ENCODE measurements at regions not wholly inside any gene's neighbourhood (a gene's known extent, or its start where the extent isn't known, plus 50 kb on each side); places are given as distances from the start of the nearest gene placed in this dataset.
A peak's percentile ranks its signal among the peaks of the same experiment; 100 is the strongest.

GRCh38 chr10:89121764-89122020, 85.4 kb downstream of the CH25H start:
- H3K27ac ChIP-seq (ENCODE audit: low read length) = no peak overlapping the region

GRCh38 chr10:89120931-89121763, 86.0 kb downstream of the CH25H start:
- H3K36me3 ChIP-seq (ENCODE audit: control insufficient read depth in 2 of 2, insufficient read depth in 2 of 2, low read length in 2 of 2) = no peaks in the 10 kb centered on the region
- no peak overlapping the region for H3K4me3 ChIP-seq (ENCODE audit: low read length in 2 of 2)
- H3K27me3 ChIP-seq (ENCODE audit: control insufficient read depth in 1 of 2, insufficient read depth in 2 of 2, low read length in 2 of 2) = no peaks in the 10 kb centered on the region
- no peak overlapping the region for H3K9ac ChIP-seq (ENCODE audit: low read length in 2 of 2)
- no peaks in the 10 kb centered on the region for H3K4me1 ChIP-seq (ENCODE audit: control insufficient read depth, insufficient read depth, low read length)
- H3K27ac ChIP-seq (ENCODE audit: low read length) = no peak overlapping the region
- no peaks in the 10 kb centered on the region for H3K9me3 ChIP-seq (ENCODE audit: control insufficient read depth in 2 of 2, low read length in 2 of 2)

More at GRCh38 chr10:89121764-89122020, 85.4 kb downstream of the CH25H start:
- Histone ChIP-seq H3K9ac (ENCODE audit: low read length in 2 of 2) (no peak overlapping the region), H3K4me1 (ENCODE audit: control insufficient read depth, insufficient read depth, low read length) (no peaks in the 10 kb centered on the region), H3K36me3 (ENCODE audit: control insufficient read depth in 2 of 2, insufficient read depth in 2 of 2, low read length in 2 of 2) (no peaks in the 10 kb centered on the region), H3K9me3 (ENCODE audit: control insufficient read depth in 2 of 2, low read length in 2 of 2) (no peaks in the 10 kb centered on the region), H3K4me3 (ENCODE audit: low read length in 2 of 2) (no peak overlapping the region), H3K27me3 (ENCODE audit: control insufficient read depth in 1 of 2, insufficient read depth in 2 of 2, low read length in 2 of 2) (no peaks in the 10 kb centered on the region)

- H3K4me3 ChIP-seq (ENCODE audit: low read length in 2 of 2) = no peak overlapping the region
- H3K9me3 ChIP-seq (ENCODE audit: control insufficient read depth in 2 of 2, low read length in 2 of 2) = no peaks in the 10 kb centered on the region
- no peak overlapping the region for H3K9ac ChIP-seq (ENCODE audit: low read length in 2 of 2)
- H3K27ac ChIP-seq (ENCODE audit: low read length) = no peak overlapping the region
- H3K36me3 ChIP-seq (ENCODE audit: control insufficient read depth in 2 of 2, insufficient read depth in 2 of 2, low read length in 2 of 2) = no peaks in the 10 kb centered on the region
- no peaks in the 10 kb centered on the region for H3K27me3 ChIP-seq (ENCODE audit: control insufficient read depth in 1 of 2, insufficient read depth in 2 of 2, low read length in 2 of 2)
- no peaks in the 10 kb centered on the region for H3K4me1 ChIP-seq (ENCODE audit: control insufficient read depth, insufficient read depth, low read length)
These were observed 87.5 kb downstream of the CH25H start for GRCh38 chr10:89119651-89120050.

GRCh38 chr10:89118091-89118490, 89.0 kb downstream of the CH25H start:
- Histone ChIP-seq H3K36me3 (ENCODE audit: control insufficient read depth in 2 of 2, insufficient read depth in 2 of 2, low read length in 2 of 2) (no peaks in the 10 kb centered on the region), H3K9ac (ENCODE audit: low read length in 2 of 2) (no peak overlapping the region), H3K9me3 (ENCODE audit: control insufficient read depth in 2 of 2, low read length in 2 of 2) (no peaks in the 10 kb centered on the region), H3K4me3 (ENCODE audit: low read length in 2 of 2) (no peak overlapping the region), H3K27ac (ENCODE audit: low read length) (no peak overlapping the region), H3K27me3 (ENCODE audit: control insufficient read depth in 1 of 2, insufficient read depth in 2 of 2, low read length in 2 of 2) (no peaks in the 10 kb centered on the region), H3K4me1 (ENCODE audit: control insufficient read depth, insufficient read depth, low read length) (no peaks in the 10 kb centered on the region)

GRCh38 chr10:89115876-89116627, 91.1 kb downstream of the CH25H start:
- no peak overlapping the region for H3K9ac ChIP-seq (ENCODE audit: low read length in 2 of 2)
- no peaks in the 10 kb centered on the region for H3K4me1 ChIP-seq (ENCODE audit: control insufficient read depth, insufficient read depth, low read length)
- H3K27me3 ChIP-seq (ENCODE audit: control insufficient read depth in 1 of 2, insufficient read depth in 2 of 2, low read length in 2 of 2) = no peaks in the 10 kb centered on the region
- no peak overlapping the region for H3K27ac ChIP-seq (ENCODE audit: low read length)
- H3K9me3 ChIP-seq (ENCODE audit: control insufficient read depth in 2 of 2, low read length in 2 of 2) = no peaks in the 10 kb centered on the region
- no peaks in the 10 kb centered on the region for H3K36me3 ChIP-seq (ENCODE audit: control insufficient read depth in 2 of 2, insufficient read depth in 2 of 2, low read length in 2 of 2)
- no peak overlapping the region for H3K4me3 ChIP-seq (ENCODE audit: low read length in 2 of 2)

GRCh38 chr10:89114846-89115625, 92.1 kb downstream of the CH25H start:
- no peak overlapping the region for H3K4me3 ChIP-seq (ENCODE audit: low read length in 2 of 2)
- H3K27ac ChIP-seq (ENCODE audit: low read length) = no peak overlapping the region
- no peaks in the 10 kb centered on the region for H3K9me3 ChIP-seq (ENCODE audit: control insufficient read depth in 2 of 2, low read length in 2 of 2)
- H3K27me3 ChIP-seq (ENCODE audit: control insufficient read depth in 1 of 2, insufficient read depth in 2 of 2, low read length in 2 of 2) = no peaks in the 10 kb centered on the region
- H3K9ac ChIP-seq (ENCODE audit: low read length in 2 of 2) = no peak overlapping the region
- H3K4me1 ChIP-seq (ENCODE audit: control insufficient read depth, insufficient read depth, low read length) = no peaks in the 10 kb centered on the region
- H3K36me3 ChIP-seq (ENCODE audit: control insufficient read depth in 2 of 2, insufficient read depth in 2 of 2, low read length in 2 of 2) = no peaks in the 10 kb centered on the region

- Histone ChIP-seq H3K4me1 (ENCODE audit: control insufficient read depth, insufficient read depth, low read length) (peaks cover 3% of the 10 kb centered on the region), H3K9me3 (ENCODE audit: control insufficient read depth in 2 of 2, low read length in 2 of 2) (no peaks in the 10 kb centered on the region), H3K4me3 (ENCODE audit: low read length in 2 of 2) (no peak overlapping the region), H3K9ac (ENCODE audit: low read length in 2 of 2) (no peak overlapping the region), H3K27ac (ENCODE audit: low read length) (no peak overlapping the region), H3K27me3 (ENCODE audit: control insufficient read depth in 1 of 2, insufficient read depth in 2 of 2, low read length in 2 of 2) (no peaks in the 10 kb centered on the region), H3K36me3 (ENCODE audit: control insufficient read depth in 2 of 2, insufficient read depth in 2 of 2, low read length in 2 of 2) (no peaks in the 10 kb centered on the region)
These were observed 104.4 kb downstream of the CH25H start for GRCh38 chr10:89102735-89103134.

- no peaks in the 10 kb centered on the region for H3K36me3 ChIP-seq (ENCODE audit: control insufficient read depth in 2 of 2, insufficient read depth in 2 of 2, low read length in 2 of 2)
- peaks cover 3% of the 10 kb centered on the region for H3K4me1 ChIP-seq (ENCODE audit: control insufficient read depth, insufficient read depth, low read length)
- no peak overlapping the region for H3K4me3 ChIP-seq (ENCODE audit: low read length in 2 of 2)
- no peak overlapping the region for H3K9ac ChIP-seq (ENCODE audit: low read length in 2 of 2)
- no peaks in the 10 kb centered on the region for H3K9me3 ChIP-seq (ENCODE audit: control insufficient read depth in 2 of 2, low read length in 2 of 2)
- H3K27ac ChIP-seq (ENCODE audit: low read length) = no peak overlapping the region
- no peaks in the 10 kb centered on the region for H3K27me3 ChIP-seq (ENCODE audit: control insufficient read depth in 1 of 2, insufficient read depth in 2 of 2, low read length in 2 of 2)
These were observed 105.2 kb downstream of the CH25H start for GRCh38 chr10:89101943-89102342.

GRCh38 chr10:89100680-89101079, 106.4 kb downstream of the CH25H start:
- H3K36me3 ChIP-seq (ENCODE audit: control insufficient read depth in 2 of 2, insufficient read depth in 2 of 2, low read length in 2 of 2) = no peaks in the 10 kb centered on the region
- H3K27ac ChIP-seq (ENCODE audit: low read length) = no peak overlapping the region
- H3K9me3 ChIP-seq (ENCODE audit: control insufficient read depth in 2 of 2, low read length in 2 of 2) = no peaks in the 10 kb centered on the region
- H3K4me1 ChIP-seq (ENCODE audit: control insufficient read depth, insufficient read depth, low read length) = peaks cover 3% of the 10 kb centered on the region
- peak overlapping the region in 1 of 2 donors; percentile 9 for H3K4me3 ChIP-seq (ENCODE audit: low read length in 2 of 2)
- no peak overlapping the region for H3K9ac ChIP-seq (ENCODE audit: low read length in 2 of 2)
- H3K27me3 ChIP-seq (ENCODE audit: control insufficient read depth in 1 of 2, insufficient read depth in 2 of 2, low read length in 2 of 2) = no peaks in the 10 kb centered on the region

GRCh38 chr10:89097226-89097625, 106.6 kb downstream of the FAS start:
- Histone ChIP-seq H3K4me1 (ENCODE audit: control insufficient read depth, insufficient read depth, low read length) (no peaks in the 10 kb centered on the region), H3K9ac (ENCODE audit: low read length in 2 of 2) (no peak overlapping the region), H3K27me3 (ENCODE audit: control insufficient read depth in 1 of 2, insufficient read depth in 2 of 2, low read length in 2 of 2) (no peaks in the 10 kb centered on the region), H3K9me3 (ENCODE audit: control insufficient read depth in 2 of 2, low read length in 2 of 2) (no peaks in the 10 kb centered on the region), H3K27ac (ENCODE audit: low read length) (no peak overlapping the region), H3K4me3 (ENCODE audit: low read length in 2 of 2) (no peak overlapping the region), H3K36me3 (ENCODE audit: control insufficient read depth in 2 of 2, insufficient read depth in 2 of 2, low read length in 2 of 2) (no peaks in the 10 kb centered on the region)

Measured in stomach smooth muscle (tissue), 2 donors.